HepG2 (cell line): ENCODE measurements at regions not wholly inside any gene's neighbourhood (a gene's known extent, or its start where the extent isn't known, plus 50 kb on each side); places are given as distances from the start of the nearest gene placed in this dataset.
"Not testable (repeated sequence)": the region's sequence is repeated elsewhere in the genome, so short reads cannot be mapped to it uniquely, and the experiment has no call there.

Experiments
- ATAC-seq: fragments of 200-7000 bp; cut with Tn5 transposase; 3 replicates; pipeline ENCODE4 v1.9.1; 2020; ENCODE audit warnings: mild to moderate bottlenecking, moderate library complexity
- BruUV-seq: library from RNA; stranded (reverse); fragments of 400-500 nt; replicated peaks from 2 replicates; lab custom pipeline; 2021; lab: Mats Ljungman, UMichigan
- CTCF ChIA-PET: fragments of 300-600 bp; formaldehyde crosslinking; extraction: SDS; loops from one replicate; lab custom pipeline; 2021; ENCODE audit warnings: low total read pairs, inconsistent platforms, low intra/inter-chr PET ratio; lab: Yijun Ruan, JAX
- POLR2A ChIA-PET: fragments of 350-600 bp; sonication (Branson Sonifier 250); formaldehyde crosslinking; loops from one replicate; lab custom pipeline; 2020; ENCODE audit warnings: antibody characterized with exemption, inconsistent platforms; lab: Yijun Ruan, JAX
- DNase-seq: peaks from one replicate; pipeline ENCODE4 v3.0.0-alpha.2; 2015; ENCODE audit warnings: low spot score
- FAIRE-seq: peaks from 3 replicates; lab custom pipeline; 2011; peaks lifted over from hg19 to GRCh38; lab: Jason Lieb, UNC
- H2AFZ ChIP-seq: one replicate; pipeline ENCODE4 v1.6.1; 2011; ENCODE audit warnings: low read length, inconsistent platforms
- H3K27ac ChIP-seq: fragments of 300-600 bp; 3 replicates; pipeline ENCODE4 v1.8.0; 2011; ENCODE audit warnings: mixed run types, mild to moderate bottlenecking, mixed read lengths, low read length, inconsistent platforms; ENCODE audit not compliant: insufficient read depth; ENCODE audit errors: extremely low read length
- H3K27me3 ChIP-seq, 2 experiments: fragments of 200-600 bp in 1 of 2; 2 replicates in 1 of 2; 3 replicates in 1 of 2; pipeline versions ENCODE4 v1.6.0 to v1.8.0; 2011; ENCODE audit warnings: low read length in 2 of 2, mild to moderate bottlenecking in 2 of 2, moderate library complexity in 2 of 2, inconsistent platforms in 1 of 2; ENCODE audit not compliant: insufficient read depth in 2 of 2, control insufficient read depth in 1 of 2
- H3K36me3 ChIP-seq, 2 experiments: fragments of 200-600 bp in 1 of 2; replicated peaks in 1 of 2; 2 replicates in 1 of 2; 3 replicates in 1 of 2; pipeline versions ENCODE4 v1.5.1 to v1.8.0; 2011; ENCODE audit warnings: low read length in 2 of 2, inconsistent platforms in 1 of 2; ENCODE audit not compliant: insufficient read depth in 2 of 2, control insufficient read depth in 1 of 2
- H3K4me1 ChIP-seq: 2 replicates; pipeline ENCODE4 v1.5.1; 2012; ENCODE audit warnings: low read length, inconsistent platforms; ENCODE audit not compliant: insufficient read depth
- H3K4me2 ChIP-seq: 2 replicates; pipeline ENCODE4 v1.6.0; 2011; ENCODE audit warnings: low read depth, low read length, inconsistent platforms
- H3K4me3 ChIP-seq, 3 experiments: fragments of 200-600 bp in 1 of 3; sonication (generic), shearing (Covaris generic) in 1 of 3; replicated peaks in 1 of 3; 2 replicates each; pipeline ENCODE4 v1.5.1; 2011 to 2016; ENCODE audit warnings: low read length in 3 of 3, inconsistent platforms in 2 of 3, low read depth in 2 of 3, mild to moderate bottlenecking in 2 of 3, control low read depth in 1 of 3, mixed read lengths in 1 of 3; ENCODE audit not compliant: insufficient read depth in 1 of 3
- H3K79me2 ChIP-seq: one replicate; pipeline ENCODE4 v1.6.1; 2011; ENCODE audit warnings: low read length, inconsistent platforms; ENCODE audit not compliant: insufficient read depth
- H3K9ac ChIP-seq: 2 replicates; pipeline ENCODE4 v1.6.0; 2011; ENCODE audit warnings: mild to moderate bottlenecking, low read depth, low read length, inconsistent platforms; ENCODE audit not compliant: insufficient read depth
- H3K9me3 ChIP-seq: 2 replicates; pipeline ENCODE4 v1.5.1; 2012; ENCODE audit warnings: mild to moderate bottlenecking, low read length
- H4K20me1 ChIP-seq: 2 replicates; pipeline ENCODE4 v1.6.0; 2011; ENCODE audit warnings: inconsistent platforms, mild to moderate bottlenecking, low read length, moderate library complexity; ENCODE audit not compliant: insufficient read depth
- ATF1 ChIP-seq: IDR thresholded peaks from 2 replicates; pipeline ENCODE4 v1.6.1; 2016; ENCODE audit warnings: mild to moderate bottlenecking, control low read depth
- BRF2 ChIP-seq: sonication (generic); formaldehyde crosslinking; IDR thresholded peaks from 2 replicates; pipeline ENCODE4 v1.8.1; 2022; ENCODE audit warnings: mild to moderate bottlenecking, missing genetic modification reagents
- HHEX ChIP-seq: IDR thresholded peaks from 2 replicates; pipeline ENCODE4 v1.6.1; 2016; ENCODE audit warnings: control low read depth
- KAT8 ChIP-seq: IDR thresholded peaks from 2 replicates; pipeline ENCODE4 v1.6.1; 2016; ENCODE audit warnings: missing genetic modification reagents, missing compliant biosample characterization
- MAF1 ChIP-seq: sonication (generic); formaldehyde crosslinking; IDR thresholded peaks from 2 replicates; pipeline ENCODE4 v1.5.0; 2020; ENCODE audit warnings: missing genetic modification reagents, borderline replicate concordance
- MXI1 ChIP-seq: IDR thresholded peaks from 3 replicates; pipeline ENCODE4 v1.6.1; 2012; ENCODE audit warnings: low read depth, low read length, inconsistent platforms, borderline replicate concordance
- NFYC ChIP-seq: IDR thresholded peaks from 2 replicates; pipeline ENCODE4 v1.6.1; 2016; ENCODE audit warnings: missing genetic modification reagents, missing compliant biosample characterization
- NRL ChIP-seq: sonication (generic); formaldehyde crosslinking; IDR thresholded peaks from 2 replicates; pipeline ENCODE4 v1.5.0; 2020; ENCODE audit warnings: missing genetic modification reagents, mild to moderate bottlenecking, moderate library complexity, borderline replicate concordance
- SOX13 ChIP-seq, 3 experiments: fragments of 450-650 bp in 1 of 3; sonication (generic) in 1 of 3; formaldehyde crosslinking in 1 of 3; IDR thresholded peaks in 2 of 3; conservative IDR thresholded peaks in 1 of 3; 2 replicates each; pipeline versions ENCODE4 v1.5.0 to v1.6.1; 2016 to 2020; ENCODE audit warnings: antibody characterized with exemption in 1 of 3, mild to moderate bottlenecking in 1 of 3, missing compliant biosample characterization in 1 of 3, missing genetic modification reagents in 1 of 3, moderate library complexity in 1 of 3
- THAP8 ChIP-seq: sonication (generic); formaldehyde crosslinking; IDR thresholded peaks from 2 replicates; pipeline ENCODE4 v1.5.1; 2020; ENCODE audit warnings: missing genetic modification reagents, mild to moderate bottlenecking, borderline replicate concordance
- ZBTB42 ChIP-seq: sonication (generic); formaldehyde crosslinking; IDR thresholded peaks from 2 replicates; pipeline ENCODE4 v1.5.0; 2020; ENCODE audit warnings: mild to moderate bottlenecking, missing genetic modification reagents
- ZFP36L2 ChIP-seq: sonication (generic); formaldehyde crosslinking; IDR thresholded peaks from 2 replicates; pipeline ENCODE4 v1.4.0; 2020; ENCODE audit warnings: missing genetic modification reagents
- ZNF557 ChIP-seq: sonication (generic); formaldehyde crosslinking; IDR thresholded peaks from 2 replicates; pipeline ENCODE4 v1.4.0; 2020; ENCODE audit warnings: missing genetic modification reagents
- ZSCAN12 ChIP-seq: sonication (generic); formaldehyde crosslinking; IDR thresholded peaks from 2 replicates; pipeline ENCODE4 v1.9.0; 2021; ENCODE audit warnings: mild to moderate bottlenecking, missing genetic modification reagents
- WGBS: methylation state at CpG from one replicate; pipeline ENCODE4 v1.1.6; 2017; ENCODE audit warnings: low lambda C conversion rate; 5-methylcytosine and 5-hydroxymethylcytosine counted together
- in situ Hi-C: cut with HindIII; loops from 2 replicates; pipeline ENCODE4 v1.10.0; 2017; ENCODE audit warnings: low pct_unique_long_range_greater_than_20kb; ENCODE audit not compliant: extremely low pct_ligation_motif_present
- intact Hi-C: fragments of 100-400 bp; cut with micrococcal nuclease; formaldehyde crosslinking; loops from one replicate; pipeline ENCODE4 v1.10.0; 2022; ENCODE audit not compliant: unreplicated experiment

- no TSS peak for BruUV-seq
- 28% methylated on average over 4 of the region's 4 CpGs for WGBS
Measured at GRCh38 chr3:106071306-106071705, 202.5 kb upstream of the CBLB start.

GRCh38 chr3:106072596-106072995 lies 203.8 kb upstream of the CBLB start:
- H4K20me1 ChIP-seq, ATAC-seq, H3K4me1 ChIP-seq, H3K9me3 ChIP-seq, in situ Hi-C loops, DNase-seq, FAIRE-seq, H3K79me2 ChIP-seq, H3K36me3 ChIP-seq, BruUV-seq, POLR2A ChIA-PET, H3K4me2 ChIP-seq, intact Hi-C loops, H3K4me3 ChIP-seq, H2AFZ ChIP-seq, H3K27ac ChIP-seq, CTCF ChIA-PET, H3K27me3 ChIP-seq, H3K9ac ChIP-seq: not testable (repeated sequence)
- 42% methylated on average over 3 of the region's 5 CpGs for WGBS

More at GRCh38 chr3:106071306-106071705, 202.5 kb upstream of the CBLB start:
- intact Hi-C loops (no loop called here), in situ Hi-C loops (no loop called here)
- no peak overlapping the region for H3K4me2 ChIP-seq
- no peak overlapping the region for H3K4me3 ChIP-seq
- no peaks in the 10 kb centered on the region for H4K20me1 ChIP-seq
- no peaks in the 10 kb centered on the region for H3K36me3 ChIP-seq
- ChIA-PET POLR2A (no interaction called here), CTCF (no interaction called here)
- ATAC-seq (no peak), DNase-seq (no peak), FAIRE-seq (no peak)
- H3K9ac ChIP-seq: no peak overlapping the region
- H3K9me3 ChIP-seq: no peaks in the 10 kb centered on the region
- H3K4me1 ChIP-seq: no peaks in the 10 kb centered on the region
- H3K27ac ChIP-seq: no peak overlapping the region
- no peak overlapping the region for H2AFZ ChIP-seq
- no peak for TF ChIP-seq ZNF557 (CRISPR knock-in tag)
- no peak for TF ChIP-seq ZFP36L2 (CRISPR knock-in tag)
- TF ChIP-seq NRL (CRISPR knock-in tag): no peak
- TF ChIP-seq THAP8 (CRISPR knock-in tag): no peak
- no peak for TF ChIP-seq KAT8 (CRISPR knock-in tag)
- TF ChIP-seq BRF2 (CRISPR knock-in tag): no peak
- no peak for TF ChIP-seq ZSCAN12 (CRISPR knock-in tag)
- no peak for TF ChIP-seq ATF1
- no peak for TF ChIP-seq HHEX (CRISPR knock-in tag)
- no peak for TF ChIP-seq ZBTB42
- no peak for TF ChIP-seq MAF1 (CRISPR knock-in tag)
- TF ChIP-seq MXI1: no peak
- TF ChIP-seq NFYC: no peak
- TF ChIP-seq SOX13 (IDR thresholded peaks at IDR 0.05): no peak
- TF ChIP-seq SOX13 (CRISPR knock-in tag; conservative IDR thresholded peaks at IDR 0.05 in 1 of 2, IDR thresholded peaks at IDR 0.05 in 1 of 2): no peak
- H3K79me2 ChIP-seq: no peaks in the 10 kb centered on the region
- no peaks in the 10 kb centered on the region for H3K27me3 ChIP-seq
